Astrocyte (in vitro differentiated cells and primary cell): ENCODE measurements at regions not wholly inside any gene's neighbourhood (a gene's known extent, or its start where the extent isn't known, plus 50 kb on each side); places are given as distances from the start of the nearest gene placed in this dataset.

Source experiments
- DNase-seq: peaks from one replicate; pipeline ENCODE4 v3.0.0-alpha.2; 2010; ENCODE audit warnings: low read depth
- FAIRE-seq: peaks from 2 replicates; lab custom pipeline; 2011; peaks lifted over from hg19 to GRCh38; lab: Jason Lieb, UNC
- H2AFZ ChIP-seq: 2 replicates; pipeline ENCODE4 v1.6.0; 2012; ENCODE audit warnings: low read depth, low read length, inconsistent platforms
- H3K27ac ChIP-seq: 2 replicates; pipeline ENCODE4 v1.5.1; 2011; ENCODE audit warnings: low read depth, low read length, inconsistent platforms
- H3K27me3 ChIP-seq: 2 replicates; pipeline ENCODE4 v1.6.0; 2011; ENCODE audit warnings: low read length, inconsistent platforms; ENCODE audit not compliant: insufficient read depth
- H3K36me3 ChIP-seq: 2 replicates; pipeline ENCODE4 v1.5.1; 2011; ENCODE audit warnings: low read length, inconsistent platforms; ENCODE audit not compliant: insufficient read depth
- H3K4me1 ChIP-seq: 2 replicates; pipeline ENCODE4 v1.5.1; 2011; ENCODE audit warnings: low read length, inconsistent platforms; ENCODE audit not compliant: insufficient read depth
- H3K4me2 ChIP-seq: 2 replicates; pipeline ENCODE4 v1.6.0; 2012; ENCODE audit warnings: low read length, inconsistent platforms
- H3K4me3 ChIP-seq: 2 replicates; pipeline ENCODE4 v1.5.1; 2011; ENCODE audit warnings: low read depth, mild to moderate bottlenecking, low read length, inconsistent platforms; ENCODE audit not compliant: insufficient read depth
- H3K79me2 ChIP-seq: 2 replicates; pipeline ENCODE4 v1.6.0; 2012; ENCODE audit warnings: mild to moderate bottlenecking, low read length, inconsistent platforms; ENCODE audit not compliant: insufficient read depth
- H3K9ac ChIP-seq: 2 replicates; pipeline ENCODE4 v1.6.0; 2012; ENCODE audit warnings: mild to moderate bottlenecking, low read length, inconsistent platforms
- H3K9me3 ChIP-seq: 2 replicates; pipeline ENCODE4 v1.5.1; 2012; ENCODE audit warnings: low read depth, mild to moderate bottlenecking, low read length, inconsistent platforms; ENCODE audit not compliant: insufficient read depth
- H4K20me1 ChIP-seq: 2 replicates; pipeline ENCODE4 v1.6.0; 2012; ENCODE audit warnings: low read length, inconsistent platforms; ENCODE audit not compliant: insufficient read depth
- H3K27ac Mint-ChIP-seq: one replicate; pipeline ENCODE4 v1.8.0; 2021; ENCODE audit warnings: mild to moderate bottlenecking, mixed read lengths; ENCODE audit not compliant: unreplicated experiment
- H3K27me3 Mint-ChIP-seq: one replicate; pipeline ENCODE4 v1.8.0; 2021; ENCODE audit warnings: low read depth, mixed read lengths; ENCODE audit not compliant: unreplicated experiment
- H3K36me3 Mint-ChIP-seq: one replicate; pipeline ENCODE4 v1.8.0; 2021; ENCODE audit warnings: low read depth, mixed read lengths; ENCODE audit not compliant: unreplicated experiment
- H3K4me1 Mint-ChIP-seq: one replicate; pipeline ENCODE4 v1.8.0; 2021; ENCODE audit warnings: low read depth, mixed read lengths; ENCODE audit not compliant: unreplicated experiment
- H3K4me3 Mint-ChIP-seq: one replicate; pipeline ENCODE4 v1.8.0; 2021; ENCODE audit warnings: mild to moderate bottlenecking, moderate library complexity, mixed read lengths; ENCODE audit not compliant: unreplicated experiment
- H3K9me3 Mint-ChIP-seq: one replicate; pipeline ENCODE4 v1.8.0; 2021; ENCODE audit warnings: mild to moderate bottlenecking, mixed read lengths; ENCODE audit not compliant: unreplicated experiment
- EZH2 ChIP-seq: IDR thresholded peaks from 2 replicates; pipeline ENCODE4 v1.6.1; 2012; ENCODE audit warnings: mild to moderate bottlenecking, low read length, inconsistent platforms; ENCODE audit not compliant: insufficient read depth
- TF ChIP-seq, protein P1 (sequence below): IDR thresholded peaks from 2 replicates; pipeline ENCODE4 v1.5.1; 2011; ENCODE audit warnings: low read depth, mild to moderate bottlenecking, inconsistent platforms, low read length, moderate library complexity; ENCODE audit not compliant: insufficient read depth

DNA sequence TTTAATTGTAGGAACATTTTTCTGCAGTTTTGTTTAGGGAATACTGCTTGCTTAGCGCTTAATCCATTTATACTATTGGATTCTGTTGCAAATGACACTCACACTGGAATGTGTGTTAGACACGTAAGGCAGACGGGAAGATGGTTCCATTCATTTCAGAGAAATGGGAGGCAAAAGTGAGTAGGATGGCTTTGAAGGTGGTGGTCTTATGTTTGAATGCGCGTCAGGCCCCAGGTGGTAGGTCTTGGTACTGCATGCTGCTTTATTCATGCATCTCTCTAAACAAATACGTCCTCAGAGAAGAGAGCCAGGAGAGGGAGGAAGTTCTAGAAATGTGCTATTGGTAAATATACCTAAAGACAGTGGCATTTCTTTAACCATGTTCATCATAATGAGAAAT, 997.6 kb upstream of the RBFOX1 start:
- H3K9me3 ChIP-seq, result peaks cover 4% of the 10 kb centered on the region
- H3K9ac ChIP-seq, result no peak overlapping the region
- TF ChIP-seq EZH2, result no peak
- TF ChIP-seq, protein P1, sequence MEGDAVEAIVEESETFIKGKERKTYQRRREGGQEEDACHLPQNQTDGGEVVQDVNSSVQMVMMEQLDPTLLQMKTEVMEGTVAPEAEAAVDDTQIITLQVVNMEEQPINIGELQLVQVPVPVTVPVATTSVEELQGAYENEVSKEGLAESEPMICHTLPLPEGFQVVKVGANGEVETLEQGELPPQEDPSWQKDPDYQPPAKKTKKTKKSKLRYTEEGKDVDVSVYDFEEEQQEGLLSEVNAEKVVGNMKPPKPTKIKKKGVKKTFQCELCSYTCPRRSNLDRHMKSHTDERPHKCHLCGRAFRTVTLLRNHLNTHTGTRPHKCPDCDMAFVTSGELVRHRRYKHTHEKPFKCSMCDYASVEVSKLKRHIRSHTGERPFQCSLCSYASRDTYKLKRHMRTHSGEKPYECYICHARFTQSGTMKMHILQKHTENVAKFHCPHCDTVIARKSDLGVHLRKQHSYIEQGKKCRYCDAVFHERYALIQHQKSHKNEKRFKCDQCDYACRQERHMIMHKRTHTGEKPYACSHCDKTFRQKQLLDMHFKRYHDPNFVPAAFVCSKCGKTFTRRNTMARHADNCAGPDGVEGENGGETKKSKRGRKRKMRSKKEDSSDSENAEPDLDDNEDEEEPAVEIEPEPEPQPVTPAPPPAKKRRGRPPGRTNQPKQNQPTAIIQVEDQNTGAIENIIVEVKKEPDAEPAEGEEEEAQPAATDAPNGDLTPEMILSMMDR, result peak; percentile 58
- no peaks in the 10 kb centered on the region for H3K4me1 Mint-ChIP-seq
- no peaks in the 10 kb centered on the region for H3K36me3 ChIP-seq
- no peak overlapping the region for H2AFZ ChIP-seq
- no peaks in the 10 kb centered on the region for H4K20me1 ChIP-seq
- H3K79me2 ChIP-seq, result no peaks in the 10 kb centered on the region
- no peak overlapping the region for H3K4me3 ChIP-seq
- no peak overlapping the region for H3K27ac Mint-ChIP-seq
- FAIRE-seq (no peak), DNase-seq (no peak)
- no peak overlapping the region for H3K4me3 Mint-ChIP-seq
- H3K4me1 ChIP-seq, result no peaks in the 10 kb centered on the region
- H3K27ac ChIP-seq, result no peak overlapping the region
- H3K4me2 ChIP-seq, result no peak overlapping the region
- H3K36me3 Mint-ChIP-seq, result no peaks in the 10 kb centered on the region
- H3K27me3 ChIP-seq, result no peaks in the 10 kb centered on the region
- H3K27me3 Mint-ChIP-seq, result no peaks in the 10 kb centered on the region
- no peaks in the 10 kb centered on the region for H3K9me3 Mint-ChIP-seq

DNA sequence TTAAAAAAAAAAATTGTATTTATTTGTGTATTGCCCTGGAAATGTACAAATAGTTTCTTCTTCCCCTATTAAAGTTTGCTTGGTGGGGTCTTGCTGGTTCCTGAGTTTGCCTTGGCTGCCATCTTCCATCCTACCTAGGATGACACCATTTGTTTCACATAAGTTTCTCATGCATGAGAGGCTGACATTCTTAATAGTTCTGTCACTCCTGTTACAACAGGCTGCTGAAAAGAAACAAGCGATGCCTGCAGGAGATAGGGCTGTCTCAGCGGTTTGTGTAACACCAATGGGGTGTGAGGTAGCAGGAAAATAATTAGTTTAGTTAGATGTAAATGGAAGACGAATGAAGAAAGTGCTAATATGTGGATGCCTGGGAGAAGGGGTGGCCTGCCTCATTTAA, 1000.9 kb upstream of the RBFOX1 start:
- Histone ChIP-seq H3K4me2 (no peak overlapping the region), H3K4me3 (no peak overlapping the region), H3K27me3 (no peaks in the 10 kb centered on the region), H3K4me1 (no peaks in the 10 kb centered on the region), H3K9ac (no peak overlapping the region), H2AFZ (no peak overlapping the region), H3K36me3 (no peaks in the 10 kb centered on the region), H4K20me1 (no peaks in the 10 kb centered on the region), H3K9me3 (peaks cover 4% of the 10 kb centered on the region), H3K27ac (no peak overlapping the region), H3K79me2 (no peaks in the 10 kb centered on the region)
- Mint-ChIP-seq H3K27me3 (no peaks in the 10 kb centered on the region), H3K4me3 (no peak overlapping the region), H3K36me3 (no peaks in the 10 kb centered on the region), H3K27ac (no peak overlapping the region), H3K4me1 (no peaks in the 10 kb centered on the region), H3K9me3 (no peaks in the 10 kb centered on the region)
- TF ChIP-seq, protein P1, result no peak
- no peak for TF ChIP-seq EZH2
- DNase-seq, result no peak
- FAIRE-seq, result no peak

DNA sequence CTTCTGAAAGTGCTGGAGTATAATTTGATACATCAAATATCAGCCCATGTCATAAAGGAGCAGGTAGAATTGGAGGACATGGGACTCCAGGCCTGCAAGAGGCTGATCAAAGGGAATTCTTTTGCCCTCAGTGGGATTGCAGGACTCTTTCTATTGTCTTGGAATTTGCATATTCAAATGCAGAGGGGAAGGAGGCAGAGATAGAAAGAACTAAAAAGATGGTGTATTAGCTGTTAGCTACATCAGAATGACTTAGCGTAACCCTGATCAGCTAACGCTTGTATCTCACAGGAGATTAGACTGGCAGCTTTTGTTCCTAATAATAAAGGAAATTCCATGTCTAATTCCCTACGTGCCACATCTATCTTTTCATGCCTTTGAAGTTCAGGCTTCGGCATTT, 1014.7 kb upstream of the RBFOX1 start:
- Histone ChIP-seq H3K27me3 (no peaks in the 10 kb centered on the region), H2AFZ (no peak overlapping the region), H3K9ac (no peak overlapping the region), H3K79me2 (no peaks in the 10 kb centered on the region), H3K36me3 (no peaks in the 10 kb centered on the region), H3K27ac (no peak overlapping the region), H3K4me1 (no peaks in the 10 kb centered on the region), H4K20me1 (no peaks in the 10 kb centered on the region), H3K4me3 (no peak overlapping the region), H3K4me2 (no peak overlapping the region), H3K9me3 (no peaks in the 10 kb centered on the region)
- TF ChIP-seq, protein P1, result no peak
- no peak for TF ChIP-seq EZH2
- Mint-ChIP-seq H3K9me3 (no peaks in the 10 kb centered on the region), H3K27ac (no peak overlapping the region), H3K27me3 (no peaks in the 10 kb centered on the region), H3K4me3 (no peak overlapping the region), H3K36me3 (no peaks in the 10 kb centered on the region), H3K4me1 (no peaks in the 10 kb centered on the region)
- DNase-seq (no peak), FAIRE-seq (no peak)
